BLaER1 (cell line): ENCODE measurements at regions not wholly inside any gene's neighbourhood (a gene's known extent, or its start where the extent isn't known, plus 50 kb on each side); places are given as distances from the start of the nearest gene placed in this dataset.

Experiments used
- H3K27ac ChIP-seq: shearing (Covaris generic); formaldehyde crosslinking; 2 replicates; pipeline ENCODE4 v1.8.1; 2022
- H3K27me3 ChIP-seq: shearing (Covaris generic); formaldehyde crosslinking; 2 replicates; pipeline ENCODE4 v1.8.1; 2022
- H3K36me3 ChIP-seq: shearing (Covaris generic); formaldehyde crosslinking; 2 replicates; pipeline ENCODE4 v1.8.1; 2022
- H3K4me1 ChIP-seq: shearing (Covaris generic); formaldehyde crosslinking; 2 replicates; pipeline ENCODE4 v1.8.1; 2022
- H3K4me2 ChIP-seq: shearing (Covaris generic); formaldehyde crosslinking; 2 replicates; pipeline ENCODE4 v1.8.1; 2022
- H3K4me3 ChIP-seq: shearing (Covaris generic); formaldehyde crosslinking; 2 replicates; pipeline ENCODE4 v1.8.1; 2022
- H3K9ac ChIP-seq: shearing (Covaris generic); formaldehyde crosslinking; 2 replicates; pipeline ENCODE4 v1.8.1; 2022
- H3K9me3 ChIP-seq: shearing (Covaris generic); formaldehyde crosslinking; 2 replicates; pipeline ENCODE4 v1.8.1; 2022
- H4K20me1 ChIP-seq: shearing (Covaris generic); formaldehyde crosslinking; 2 replicates; pipeline ENCODE4 v1.8.1; 2022
- Cebpa-rat ChIP-seq: shearing (Covaris generic); IDR thresholded peaks from 2 replicates; pipeline ENCODE4 v1.8.1; 2022

DNA sequence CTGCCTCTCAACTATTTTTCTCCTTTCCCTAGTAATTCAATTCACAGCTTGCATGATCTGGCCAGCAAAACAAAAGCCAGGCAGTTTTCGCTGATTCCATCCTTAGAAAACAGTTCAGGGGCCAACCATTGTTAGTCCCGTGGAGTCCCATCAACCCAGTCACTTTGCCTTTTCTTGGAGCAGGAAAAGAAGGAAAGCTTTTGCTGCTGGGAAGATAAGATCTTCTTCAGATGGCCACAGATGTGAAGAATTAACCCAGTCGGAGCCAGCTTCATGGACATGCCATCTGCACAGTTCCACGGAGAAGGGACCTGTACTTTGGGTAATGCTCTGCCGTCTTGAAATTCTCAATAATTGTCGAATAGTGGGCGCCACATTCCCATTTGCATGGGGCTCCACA lies 76.9 kb upstream of the TSHZ2 start:
- no peaks in the 10 kb centered on the region for H3K36me3 ChIP-seq
- H3K9ac ChIP-seq, result no peak overlapping the region
- H3K4me2 ChIP-seq, result no peak overlapping the region
- no peak overlapping the region for H3K27ac ChIP-seq
- no peaks in the 10 kb centered on the region for H4K20me1 ChIP-seq
- TF ChIP-seq Cebpa-rat, result no peak
- H3K4me1 ChIP-seq, result peaks cover 2% of the 10 kb centered on the region; the same call in 1 of the 2 replicates
- H3K27me3 ChIP-seq, result no peaks in the 10 kb centered on the region
- no peak overlapping the region for H3K4me3 ChIP-seq
- H3K9me3 ChIP-seq, result no peaks in the 10 kb centered on the region

DNA sequence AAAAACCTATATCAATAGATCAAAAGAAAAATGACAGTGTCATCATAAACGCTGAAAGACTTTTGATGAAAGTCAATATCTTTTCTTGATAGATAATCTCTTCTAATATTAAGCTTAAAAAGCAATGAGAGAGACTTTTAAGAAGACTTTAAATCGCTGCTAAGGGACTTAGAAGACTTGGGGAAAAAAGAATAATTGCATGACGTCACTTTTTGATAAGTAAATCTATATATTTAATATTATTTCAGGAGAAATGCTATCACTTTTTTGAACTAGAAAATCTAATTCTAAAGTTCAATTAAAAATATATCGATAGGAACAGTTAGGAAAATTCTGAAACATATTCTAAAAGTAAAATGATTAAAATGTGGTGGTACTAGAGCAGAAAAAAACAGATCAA lies 78.7 kb upstream of the TSHZ2 start:
- H3K9ac ChIP-seq, result no peak overlapping the region
- H3K9me3 ChIP-seq, result no peaks in the 10 kb centered on the region
- H3K27me3 ChIP-seq, result no peaks in the 10 kb centered on the region
- no peaks in the 10 kb centered on the region for H3K36me3 ChIP-seq
- peaks cover 5% of the 10 kb centered on the region; the same call in 1 of the 2 replicates for H3K4me1 ChIP-seq
- no peak overlapping the region for H3K4me2 ChIP-seq
- TF ChIP-seq Cebpa-rat, result no peak
- no peaks in the 10 kb centered on the region for H4K20me1 ChIP-seq
- no peak overlapping the region for H3K27ac ChIP-seq
- no peak overlapping the region for H3K4me3 ChIP-seq

DNA sequence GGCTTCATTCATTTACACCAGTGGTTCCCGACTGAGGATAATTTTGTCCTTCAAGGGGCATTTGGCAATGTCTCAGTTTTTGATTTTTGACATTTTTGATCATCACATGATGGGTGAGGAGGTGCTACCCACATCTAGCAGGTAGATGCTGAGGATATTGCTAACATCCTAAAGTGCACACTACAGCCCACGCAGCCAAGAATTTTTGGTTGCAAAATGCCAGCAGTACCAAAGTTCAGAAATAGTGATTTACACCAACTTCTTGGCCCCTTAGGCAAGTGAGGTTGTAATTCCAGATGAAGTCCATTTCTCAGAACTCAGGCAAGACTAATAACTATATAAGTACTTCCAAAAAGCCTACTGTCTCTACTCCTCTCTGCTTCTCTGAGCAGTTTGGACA lies 80.1 kb upstream of the TSHZ2 start:
- no peaks in the 10 kb centered on the region for H4K20me1 ChIP-seq
- no peaks in the 10 kb centered on the region for H3K9me3 ChIP-seq
- H3K9ac ChIP-seq, result no peak overlapping the region
- H3K4me3 ChIP-seq, result no peak overlapping the region
- no peak overlapping the region for H3K27ac ChIP-seq
- no peaks in the 10 kb centered on the region for H3K27me3 ChIP-seq
- H3K4me1 ChIP-seq, result peaks cover 5% of the 10 kb centered on the region; the same call in 1 of the 2 replicates
- H3K36me3 ChIP-seq, result no peaks in the 10 kb centered on the region
- no peak overlapping the region for H3K4me2 ChIP-seq
- TF ChIP-seq Cebpa-rat, result no peak

DNA sequence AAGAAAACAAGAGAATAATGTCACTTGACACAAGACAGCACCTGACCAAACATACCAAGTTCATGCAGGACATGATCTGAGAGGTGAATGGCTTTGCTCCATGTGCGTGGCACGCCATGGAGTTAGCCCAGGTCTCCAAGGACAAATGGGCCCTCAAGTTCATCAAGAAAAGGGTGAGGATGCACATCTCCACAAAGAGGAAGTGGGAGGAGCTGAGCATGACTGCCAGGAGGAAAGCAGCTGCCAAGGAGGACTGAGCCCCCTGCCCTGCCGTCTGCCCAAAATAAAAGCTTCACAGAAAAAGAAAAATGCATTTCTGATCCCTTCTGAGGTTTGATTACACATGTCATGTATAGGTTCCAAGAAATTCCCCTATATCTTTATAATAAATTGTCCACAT lies 82.0 kb upstream of the TSHZ2 start:
- Histone ChIP-seq H3K36me3 (no peaks in the 10 kb centered on the region), H3K4me3 (no peak overlapping the region), H3K9ac (no peak overlapping the region), H3K27ac (no peak overlapping the region), H4K20me1 (no peaks in the 10 kb centered on the region), H3K4me1 (peaks cover 5% of the 10 kb centered on the region; the same call in 1 of the 2 replicates), H3K27me3 (no peaks in the 10 kb centered on the region), H3K9me3 (no peaks in the 10 kb centered on the region), H3K4me2 (no peak overlapping the region)
- no peak for TF ChIP-seq Cebpa-rat

DNA sequence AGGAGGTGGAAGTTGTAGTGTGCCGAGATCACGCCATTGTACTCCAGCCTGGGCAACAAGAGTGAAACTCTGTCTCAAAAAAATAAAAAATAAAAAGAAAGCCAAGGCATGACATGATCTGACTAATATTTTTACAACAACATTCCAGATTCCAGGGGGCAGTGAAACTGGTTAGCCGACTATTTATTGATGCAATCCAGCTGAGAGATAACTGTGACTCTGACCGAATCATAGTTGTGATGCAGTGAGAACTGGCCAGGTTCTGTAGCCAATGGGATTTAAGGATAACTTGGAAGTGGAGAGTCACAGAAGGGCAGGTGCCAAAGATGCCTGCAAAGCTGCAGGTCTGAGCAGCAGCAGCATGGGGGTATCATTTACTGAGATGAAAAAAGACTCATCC lies 82.9 kb upstream of the TSHZ2 start:
- Histone ChIP-seq H3K4me3 (no peak overlapping the region), H4K20me1 (no peaks in the 10 kb centered on the region), H3K27ac (no peak overlapping the region), H3K4me2 (no peak overlapping the region), H3K27me3 (no peaks in the 10 kb centered on the region), H3K4me1 (peaks cover 5% of the 10 kb centered on the region; the same call in 1 of the 2 replicates), H3K36me3 (no peaks in the 10 kb centered on the region), H3K9me3 (no peaks in the 10 kb centered on the region), H3K9ac (no peak overlapping the region)
- no peak for TF ChIP-seq Cebpa-rat

DNA sequence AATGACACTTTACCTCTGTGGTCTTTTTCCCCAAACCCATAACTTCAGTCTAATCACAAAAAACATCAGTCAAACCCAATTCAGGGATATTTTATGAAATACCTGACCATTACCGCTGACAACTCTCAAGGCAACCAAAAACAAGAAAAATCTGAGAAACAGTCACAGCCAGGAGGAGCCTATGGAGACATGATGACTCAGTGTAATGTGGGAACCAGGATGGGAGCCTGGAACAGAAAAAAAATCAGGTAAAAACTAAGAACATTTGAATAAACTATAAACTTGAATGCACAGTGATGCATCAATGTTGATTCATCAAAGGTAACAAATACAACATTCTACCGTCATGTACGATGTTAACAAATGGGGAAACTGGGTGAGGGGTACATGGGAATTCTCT lies 84.1 kb upstream of the TSHZ2 start:
- Histone ChIP-seq H4K20me1 (no peaks in the 10 kb centered on the region), H3K4me1 (peaks cover 5% of the 10 kb centered on the region; the same call in 1 of the 2 replicates), H3K9ac (no peak overlapping the region), H3K4me2 (no peak overlapping the region), H3K27ac (no peak overlapping the region), H3K36me3 (no peaks in the 10 kb centered on the region), H3K9me3 (no peaks in the 10 kb centered on the region), H3K4me3 (no peak overlapping the region), H3K27me3 (no peaks in the 10 kb centered on the region)
- no peak for TF ChIP-seq Cebpa-rat

DNA sequence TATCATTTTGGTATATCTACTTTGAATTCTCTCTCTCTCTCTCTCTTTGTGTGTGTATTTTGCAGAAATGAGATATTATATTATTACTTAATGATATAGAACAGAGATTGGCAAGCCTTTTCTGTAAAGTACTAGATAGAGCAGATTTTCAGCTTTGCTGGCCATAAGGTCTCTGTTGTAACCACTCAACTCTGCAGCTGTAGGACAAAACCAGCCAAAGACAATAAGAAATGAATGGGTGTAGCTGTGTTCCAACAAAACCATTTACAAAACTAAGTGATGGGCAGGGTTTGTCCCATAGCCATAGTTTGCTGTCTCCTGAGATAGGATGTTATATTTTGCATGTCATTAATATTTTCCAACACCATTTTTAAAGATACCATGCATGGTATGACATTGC lies 91.2 kb upstream of the TSHZ2 start:
- H3K36me3 ChIP-seq, result no peaks in the 10 kb centered on the region
- no peak for TF ChIP-seq Cebpa-rat
- no peaks in the 10 kb centered on the region for H3K27me3 ChIP-seq

DNA sequence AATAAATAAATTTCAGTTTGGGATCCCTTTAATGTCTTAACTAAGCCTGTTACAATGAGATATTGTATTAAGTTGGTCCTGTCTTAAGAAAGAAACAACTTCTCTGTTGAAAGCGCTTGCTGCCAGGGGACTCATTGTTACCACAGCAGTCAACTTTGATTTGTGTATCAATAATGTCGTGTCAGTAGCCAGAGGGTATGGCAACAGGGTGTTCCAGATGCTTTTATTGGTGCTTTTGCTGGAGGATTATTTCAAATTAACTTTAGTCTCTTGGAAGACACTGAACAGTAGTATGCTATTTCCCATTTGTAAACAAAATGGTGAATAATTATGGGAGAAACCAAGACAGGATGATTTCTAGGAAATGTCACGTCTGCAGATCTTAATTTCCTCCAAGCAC lies 91.9 kb upstream of the TSHZ2 start:
- no peaks in the 10 kb centered on the region for H3K36me3 ChIP-seq

More for the DNA sequence above, 91.2 kb upstream of the TSHZ2 start:
- Histone ChIP-seq H3K9ac (no peak overlapping the region), H3K9me3 (no peaks in the 10 kb centered on the region), H3K4me2 (no peak overlapping the region), H3K4me3 (no peak overlapping the region), H4K20me1 (no peaks in the 10 kb centered on the region), H3K4me1 (no peaks in the 10 kb centered on the region), H3K27ac (no peak overlapping the region)

DNA sequence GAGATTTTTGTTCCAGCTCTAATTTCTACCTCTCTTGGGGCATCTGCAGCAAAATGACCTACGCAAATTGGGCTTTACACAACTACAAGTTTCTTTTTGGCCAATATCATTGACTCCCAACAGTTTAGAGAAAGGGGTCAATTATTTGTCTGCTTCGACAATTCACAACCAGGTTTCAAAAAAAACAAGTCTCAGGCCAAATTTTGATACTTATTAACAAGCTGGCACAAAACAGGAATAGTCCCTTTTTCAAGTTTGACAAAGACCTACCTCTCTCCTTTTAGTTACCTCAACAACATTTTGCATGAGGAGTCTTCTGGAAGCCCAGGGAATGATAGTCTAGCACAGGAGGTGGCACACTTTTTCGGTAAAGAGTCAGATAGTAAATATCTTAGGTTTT lies 97.9 kb upstream of the TSHZ2 start:
- H3K4me3 ChIP-seq, result no peak overlapping the region
- H3K36me3 ChIP-seq, result no peaks in the 10 kb centered on the region
- no peaks in the 10 kb centered on the region; the same call in 1 of the 2 replicates for H3K9me3 ChIP-seq
- H3K9ac ChIP-seq, result no peak overlapping the region
- H3K4me2 ChIP-seq, result no peak overlapping the region
- no peaks in the 10 kb centered on the region for H4K20me1 ChIP-seq
- H3K4me1 ChIP-seq, result no peaks in the 10 kb centered on the region
- no peak for TF ChIP-seq Cebpa-rat
- no peak overlapping the region for H3K27ac ChIP-seq
- no peaks in the 10 kb centered on the region for H3K27me3 ChIP-seq

More for the DNA sequence above, 91.9 kb upstream of the TSHZ2 start:
- Histone ChIP-seq H3K4me2 (no peak overlapping the region), H3K4me1 (no peaks in the 10 kb centered on the region), H3K4me3 (no peak overlapping the region), H3K27ac (no peak overlapping the region), H3K27me3 (no peaks in the 10 kb centered on the region), H4K20me1 (no peaks in the 10 kb centered on the region), H3K9me3 (no peaks in the 10 kb centered on the region), H3K9ac (no peak overlapping the region)
- no peak for TF ChIP-seq Cebpa-rat

DNA sequence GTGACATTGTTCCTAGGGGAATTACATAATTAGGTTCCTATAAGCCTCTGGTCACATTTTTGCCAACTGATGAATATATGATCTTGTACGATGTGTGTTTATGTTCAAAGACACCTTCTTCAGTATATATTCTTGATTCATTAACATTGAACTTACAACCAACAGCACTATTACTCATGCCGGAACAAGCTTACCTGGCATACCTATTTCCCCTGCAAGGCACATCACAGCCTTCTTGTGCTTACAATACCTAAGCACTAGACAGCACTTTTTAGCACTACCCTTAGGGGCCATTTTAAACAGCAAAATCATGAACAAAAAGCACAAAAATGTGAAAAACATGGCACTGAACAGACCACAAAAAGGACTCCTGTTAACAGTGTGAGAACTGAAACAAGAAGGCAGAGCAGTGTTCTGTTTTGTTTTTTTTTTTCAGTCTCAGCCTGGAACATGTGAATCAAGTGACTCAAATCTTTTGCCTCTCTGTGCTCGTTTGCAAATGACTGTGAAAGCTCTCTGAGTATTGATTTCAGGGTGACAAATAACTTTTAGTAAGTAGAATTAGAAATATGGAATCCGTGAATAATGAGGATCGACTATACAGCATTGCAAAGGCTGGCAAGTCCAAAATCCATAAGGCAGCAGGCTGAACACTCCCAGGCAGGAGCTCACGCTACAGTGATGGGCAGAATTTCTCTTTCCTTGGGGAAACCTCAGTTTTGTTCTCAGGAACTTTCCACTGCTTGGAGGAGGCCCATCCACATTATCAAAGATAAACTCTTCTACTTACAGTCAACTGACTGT lies 102.3 kb upstream of the TSHZ2 start:
- Histone ChIP-seq H3K27me3 (no peaks in the 10 kb centered on the region), H3K4me3 (no peak overlapping the region), H4K20me1 (no peaks in the 10 kb centered on the region), H3K4me1 (no peaks in the 10 kb centered on the region), H3K9ac (no peak overlapping the region), H3K27ac (no peak overlapping the region), H3K9me3 (no peaks in the 10 kb centered on the region; the same call in 1 of the 2 replicates), H3K36me3 (no peaks in the 10 kb centered on the region), H3K4me2 (no peak overlapping the region)
- no peak for TF ChIP-seq Cebpa-rat
